CD14-positive monocyte (primary cell): ENCODE measurements at regions not wholly inside any gene's neighbourhood (a gene's known extent, or its start where the extent isn't known, plus 50 kb on each side); places are given as distances from the start of the nearest gene placed in this dataset.

ENCODE experiments used
- DNase-seq, 3 donors: peaks; one replicate each; pipeline ENCODE4 v3.0.0-alpha.2; 2011 to 2022
- H2AFZ ChIP-seq: 2 replicates; pipeline ENCODE4 v1.6.0; 2012; ENCODE audit warnings: mild to moderate bottlenecking, low read depth, low read length, inconsistent platforms; ENCODE audit not compliant: insufficient read depth, poor library complexity, severe bottlenecking
- H3K27ac ChIP-seq, 2 donors: 1 replicate in 1 of 2; 2 replicates in 1 of 2; pipeline ENCODE4 v1.5.1; 2012 to 2013; ENCODE audit warnings: low read length in 2 of 2, control low read depth in 1 of 2, inconsistent platforms in 1 of 2, low read depth in 1 of 2, mild to moderate bottlenecking in 1 of 2
- H3K27me3 ChIP-seq, 2 donors: one replicate each; pipeline versions ENCODE4 v1.6.0 to v1.6.1; 2011 to 2013; ENCODE audit warnings: low read length in 2 of 2; ENCODE audit not compliant: control insufficient read depth in 2 of 2, insufficient read depth in 2 of 2
- H3K36me3 ChIP-seq, 2 donors: replicated peaks in 1 of 2; 1 replicate in 1 of 2; 2 replicates in 1 of 2; pipeline versions ENCODE4 v1.5.1 to v1.6.1; 2012 to 2013; ENCODE audit warnings: low read length in 2 of 2, control low read depth in 1 of 2, inconsistent platforms in 1 of 2, mild to moderate bottlenecking in 1 of 2; ENCODE audit not compliant: insufficient read depth in 2 of 2, control insufficient read depth in 1 of 2
- H3K4me1 ChIP-seq, 2 donors: 1 replicate in 1 of 2; 2 replicates in 1 of 2; pipeline versions ENCODE4 v1.5.1 to v1.6.1; 2012 to 2013; ENCODE audit warnings: low read length in 2 of 2, control low read depth in 1 of 2, inconsistent platforms in 1 of 2, mild to moderate bottlenecking in 1 of 2, moderate library complexity in 1 of 2; ENCODE audit not compliant: insufficient read depth in 2 of 2, control insufficient read depth in 1 of 2
- H3K4me2 ChIP-seq: replicated peaks from 2 replicates; pipeline ENCODE3; 2012; ENCODE audit warnings: low read length, moderate library complexity, mild to moderate bottlenecking; ENCODE audit not compliant: poor library complexity, severe bottlenecking; ENCODE audit errors: extremely low read depth
- H3K4me3 ChIP-seq, 3 experiments: fragments of 200-600 bp in 1 of 3; sonication (generic) in 1 of 3; replicated peaks in 1 of 3; 1 replicate in 2 of 3; 2 replicates in 1 of 3; pipeline ENCODE4 v1.5.1; 2011 to 2013; ENCODE audit warnings: low read length in 3 of 3, mild to moderate bottlenecking in 3 of 3, control low read depth in 2 of 3, low read depth in 2 of 3, inconsistent platforms in 1 of 3, moderate library complexity in 1 of 3
- H3K79me2 ChIP-seq: 2 replicates; pipeline ENCODE4 v1.6.0; 2012; ENCODE audit warnings: mild to moderate bottlenecking, control low read depth, inconsistent platforms, low read length, moderate library complexity; ENCODE audit not compliant: insufficient read depth
- H3K9ac ChIP-seq: 2 replicates; pipeline ENCODE4 v1.6.0; 2017; ENCODE audit warnings: low read length, mild to moderate bottlenecking; ENCODE audit not compliant: insufficient read depth, poor library complexity, severe bottlenecking
- H3K9me3 ChIP-seq, 2 donors: replicated peaks in 1 of 2; 1 replicate in 1 of 2; 2 replicates in 1 of 2; pipeline versions ENCODE4 v1.5.1 to v1.6.1; 2012 to 2013; ENCODE audit warnings: low read length in 2 of 2, control low read depth in 1 of 2; ENCODE audit not compliant: control insufficient read depth in 1 of 2, insufficient read depth in 1 of 2
- H4K20me1 ChIP-seq: 2 replicates; pipeline ENCODE4 v1.6.0; 2012; ENCODE audit warnings: mild to moderate bottlenecking, low read length, control low read depth, moderate library complexity; ENCODE audit not compliant: insufficient read depth
- H3K27ac Mint-ChIP-seq, 7 donors: one replicate each; pipeline ENCODE4 v1.8.0; 2020; ENCODE audit warnings: mild to moderate bottlenecking in 7 of 7, mixed read lengths in 7 of 7, moderate library complexity in 6 of 7, inconsistent platforms in 2 of 7
- H3K27me3 Mint-ChIP-seq, 3 donors: one replicate each; pipeline ENCODE4 v1.8.0; 2021 to 2022; ENCODE audit warnings: low read depth in 3 of 3, mild to moderate bottlenecking in 3 of 3, mixed read lengths in 3 of 3, moderate library complexity in 3 of 3, inconsistent platforms in 1 of 3
- H3K36me3 Mint-ChIP-seq, 2 donors: one replicate each; pipeline ENCODE4 v1.8.0; 2020; ENCODE audit warnings: mixed read lengths in 2 of 2, inconsistent platforms in 1 of 2, mild to moderate bottlenecking in 1 of 2
- H3K4me1 Mint-ChIP-seq: one replicate; pipeline ENCODE4 v1.8.0; 2020; ENCODE audit warnings: mild to moderate bottlenecking, mixed read lengths
- H3K4me3 Mint-ChIP-seq, 2 donors: one replicate each; pipeline ENCODE4 v1.8.0; 2020; ENCODE audit warnings: mild to moderate bottlenecking in 2 of 2, mixed read lengths in 2 of 2, moderate library complexity in 1 of 2
- H3K9me3 Mint-ChIP-seq, 7 donors: one replicate each; pipeline ENCODE4 v1.8.0; 2020 to 2022; ENCODE audit warnings: mixed read lengths in 7 of 7, mild to moderate bottlenecking in 6 of 7, moderate library complexity in 6 of 7, inconsistent platforms in 2 of 7
- WGBS: methylation state at CpG from one replicate; pipeline ENCODE4 v1.1.5; 2013; ENCODE audit warnings: missing lambda C conversion rate; ENCODE audit not compliant: insufficient coverage; 5-methylcytosine and 5-hydroxymethylcytosine counted together
- intact Hi-C, 2 donors: fragments of 100-400 bp; cut with micrococcal nuclease; formaldehyde crosslinking; loops; one replicate each; pipeline versions ENCODE4 v1.15.0 to v1.15.1; 2023
- TF ChIP-seq, protein P1 (sequence below): fragments of 200-600 bp; IDR thresholded peaks from one replicate; pipeline ENCODE4 v1.8.0; 2022; ENCODE audit warnings: antibody characterized with exemption, mild to moderate bottlenecking

DNA sequence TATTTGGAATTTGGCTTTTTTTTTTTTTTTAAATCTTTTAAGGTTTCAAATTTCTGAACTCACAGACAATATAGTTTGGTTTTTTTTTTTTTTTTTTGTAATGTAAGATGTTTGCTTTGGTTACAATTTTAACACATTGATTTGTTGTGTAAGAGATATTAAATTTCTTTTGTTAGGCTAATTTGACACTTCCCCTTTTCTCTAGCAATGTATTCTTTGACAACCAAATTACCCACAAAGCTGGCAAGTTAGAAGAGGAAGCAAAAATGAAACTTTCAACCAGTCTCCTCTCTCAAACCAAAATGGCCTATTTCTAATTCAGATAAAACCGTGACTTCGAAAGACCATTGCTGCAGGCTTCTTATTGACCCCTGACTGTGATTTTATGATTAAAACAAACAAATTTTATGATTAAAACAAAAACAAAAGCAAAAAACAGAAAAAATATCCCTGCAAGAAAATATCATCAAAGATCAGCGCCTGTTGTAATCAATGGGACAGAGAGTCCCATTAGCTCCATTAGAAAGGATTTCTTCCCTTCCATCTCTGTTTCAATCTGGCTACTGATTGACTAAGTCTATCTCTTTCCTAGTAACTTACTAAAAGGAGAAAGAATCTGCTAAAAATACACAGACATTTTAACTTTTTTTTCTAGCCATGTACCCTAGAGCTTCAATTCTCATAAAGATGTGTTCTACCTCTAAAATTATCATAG is 489.2 kb downstream of the MDFIC start:
- Histone ChIP-seq H2AFZ (peak overlapping the region; percentile 68), H3K36me3 (no peaks in the 10 kb centered on the region), H3K4me2 (peak overlapping the region; percentile 43), H3K27me3 (no peaks in the 10 kb centered on the region), H3K79me2 (no peaks in the 10 kb centered on the region), H4K20me1 (no peaks in the 10 kb centered on the region), H3K9ac (peak overlapping the region; percentile 7), H3K4me1 (peaks cover 16 to 18% of the 10 kb centered on the region in 2 donors), H3K4me3 (peak overlapping the region in 2 of 3 experiments; percentile 10 to 50), H3K27ac (peak overlapping the region in 1 of 2 donors; percentile 74), H3K9me3 (peaks cover 0 to 4% of the 10 kb centered on the region in 2 donors)
- intact Hi-C loops, result no loop called here
- H3K27me3 Mint-ChIP-seq, result peaks cover 0 to 2% (median 0%) of the 10 kb centered on the region in 3 donors
- peaks cover 6 to 8% of the 10 kb centered on the region in 2 donors for H3K36me3 Mint-ChIP-seq
- peaks cover 6 to 11% (median 8%) of the 10 kb centered on the region in 7 donors for H3K9me3 Mint-ChIP-seq
- peak; percentile 63 to 83 (median 64) for DNase-seq
- H3K4me1 Mint-ChIP-seq, result peaks cover 19% of the 10 kb centered on the region
- peak overlapping the region; percentile 61 to 89 for H3K4me3 Mint-ChIP-seq
- TF ChIP-seq, protein P1, sequence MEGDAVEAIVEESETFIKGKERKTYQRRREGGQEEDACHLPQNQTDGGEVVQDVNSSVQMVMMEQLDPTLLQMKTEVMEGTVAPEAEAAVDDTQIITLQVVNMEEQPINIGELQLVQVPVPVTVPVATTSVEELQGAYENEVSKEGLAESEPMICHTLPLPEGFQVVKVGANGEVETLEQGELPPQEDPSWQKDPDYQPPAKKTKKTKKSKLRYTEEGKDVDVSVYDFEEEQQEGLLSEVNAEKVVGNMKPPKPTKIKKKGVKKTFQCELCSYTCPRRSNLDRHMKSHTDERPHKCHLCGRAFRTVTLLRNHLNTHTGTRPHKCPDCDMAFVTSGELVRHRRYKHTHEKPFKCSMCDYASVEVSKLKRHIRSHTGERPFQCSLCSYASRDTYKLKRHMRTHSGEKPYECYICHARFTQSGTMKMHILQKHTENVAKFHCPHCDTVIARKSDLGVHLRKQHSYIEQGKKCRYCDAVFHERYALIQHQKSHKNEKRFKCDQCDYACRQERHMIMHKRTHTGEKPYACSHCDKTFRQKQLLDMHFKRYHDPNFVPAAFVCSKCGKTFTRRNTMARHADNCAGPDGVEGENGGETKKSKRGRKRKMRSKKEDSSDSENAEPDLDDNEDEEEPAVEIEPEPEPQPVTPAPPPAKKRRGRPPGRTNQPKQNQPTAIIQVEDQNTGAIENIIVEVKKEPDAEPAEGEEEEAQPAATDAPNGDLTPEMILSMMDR, result no peak
- peak overlapping the region; percentile 88 to 94 (median 92) for H3K27ac Mint-ChIP-seq
- no CpG with 5 or more reads among the region's 3 CpGs for WGBS

DNA sequence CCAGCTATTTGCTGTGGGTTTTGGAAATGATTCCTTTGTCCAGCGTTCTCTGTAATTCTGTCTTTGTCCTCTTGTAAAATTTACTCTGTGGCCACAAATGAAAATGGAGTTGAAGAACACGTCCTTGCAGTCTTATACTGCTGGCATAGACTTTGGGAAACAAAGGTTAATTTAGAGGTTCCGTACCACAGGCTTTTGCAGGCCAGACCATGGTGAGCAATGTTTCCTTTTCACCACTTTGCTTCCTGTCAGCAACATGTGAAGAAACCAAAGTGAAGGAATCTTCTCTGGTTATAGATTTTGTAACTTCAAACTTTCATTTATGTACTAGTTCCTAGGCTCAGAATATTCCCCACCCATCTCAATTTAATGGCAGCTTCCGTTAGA is 488.5 kb downstream of the MDFIC start:
- H3K36me3 Mint-ChIP-seq, result peaks cover 6 to 8% of the 10 kb centered on the region in 2 donors
- peak overlapping the region; percentile 88 to 94 (median 92) for H3K27ac Mint-ChIP-seq
- no peaks in the 10 kb centered on the region for H4K20me1 ChIP-seq
- peak overlapping the region; percentile 39 for H2AFZ ChIP-seq
- peak overlapping the region; percentile 43 for H3K4me2 ChIP-seq
- H3K27me3 Mint-ChIP-seq, result peaks cover 0 to 2% (median 0%) of the 10 kb centered on the region in 3 donors
- peaks cover 6 to 11% (median 8%) of the 10 kb centered on the region in 7 donors for H3K9me3 Mint-ChIP-seq
- DNase-seq, result peak; percentile 38 to 58 (median 43)
- peaks cover 16 to 18% of the 10 kb centered on the region in 2 donors for H3K4me1 ChIP-seq
- H3K27me3 ChIP-seq, result no peaks in the 10 kb centered on the region
- no peaks in the 10 kb centered on the region for H3K36me3 ChIP-seq
- peaks cover 19% of the 10 kb centered on the region for H3K4me1 Mint-ChIP-seq
- WGBS, result 14% methylated on average over 1 of the region's 4 CpGs
- H3K9ac ChIP-seq, result peak overlapping the region; percentile 7
- H3K27ac ChIP-seq, result peak overlapping the region in 1 of 2 donors; percentile 74
- TF ChIP-seq, protein P1, result no peak
- H3K9me3 ChIP-seq, result peaks cover 0 to 4% of the 10 kb centered on the region in 2 donors
- peak overlapping the region in 1 of 3 experiments; percentile 50 for H3K4me3 ChIP-seq
- H3K79me2 ChIP-seq, result no peaks in the 10 kb centered on the region
- intact Hi-C loops, result no loop called here
- peak overlapping the region in 1 of 2 donors; percentile 89 for H3K4me3 Mint-ChIP-seq
